HTR-8/SVneo (cell line): ENCODE measurements at regions not wholly inside any gene's neighbourhood (a gene's known extent, or its start where the extent isn't known, plus 50 kb on each side); places are given as distances from the start of the nearest gene placed in this dataset.

ENCODE experiments used
- DNase-seq: peaks from one replicate; pipeline ENCODE4 v3.0.0; 2011; ENCODE audit warnings: low spot score, mixed read lengths; ENCODE audit not compliant: insufficient read length
- FAIRE-seq: peaks from 2 replicates; lab custom pipeline; 2011; peaks lifted over from hg19 to GRCh38; lab: Jason Lieb, UNC

- FAIRE-seq (no peak), DNase-seq (no peak)
Observed at GRCh38 chr20:57849521-57850215, 139.9 kb upstream of the PMEPA1 start.

- peak; percentile 90 for FAIRE-seq
- no peak for DNase-seq
Observed at GRCh38 chr20:57849121-57849520, 139.3 kb upstream of the PMEPA1 start.

GRCh38 chr20:57848282-57848681 lies 138.5 kb upstream of the PMEPA1 start:
- DNase-seq (no peak), FAIRE-seq (no peak)

- FAIRE-seq: peak; percentile 74
- no peak for DNase-seq
Observed at GRCh38 chr20:57847104-57847503, 137.3 kb upstream of the PMEPA1 start.

- peak; percentile 58 for DNase-seq
- peak; percentile 94 for FAIRE-seq
Observed at GRCh38 chr20:57844626-57845596, 135.1 kb upstream of the PMEPA1 start.

- FAIRE-seq: peak; percentile 94
Observed at GRCh38 chr20:57843941-57844625, 134.3 kb upstream of the PMEPA1 start.

GRCh38 chr20:57842720-57843119 lies 132.9 kb upstream of the PMEPA1 start:
- DNase-seq (no peak), FAIRE-seq (no peak)

More at GRCh38 chr20:57843941-57844625, 134.3 kb upstream of the PMEPA1 start:
- DNase-seq: no peak

GRCh38 chr20:57841297-57841866 lies 131.6 kb upstream of the PMEPA1 start:
- no peak for DNase-seq
- peak; percentile 64 for FAIRE-seq

GRCh38 chr20:57840504-57841296 lies 130.9 kb upstream of the PMEPA1 start:
- FAIRE-seq (peak; percentile 77), DNase-seq (no peak)

GRCh38 chr20:57840066-57840465 lies 130.3 kb upstream of the PMEPA1 start:
- FAIRE-seq (no peak), DNase-seq (no peak)

- FAIRE-seq (peak; percentile 84), DNase-seq (no peak)
Observed at GRCh38 chr20:57838670-57839151, 128.9 kb upstream of the PMEPA1 start.

- FAIRE-seq (peak; percentile 64), DNase-seq (no peak)
Observed at GRCh38 chr20:57837208-57838035, 127.6 kb upstream of the PMEPA1 start.

- FAIRE-seq: peak; percentile 91
- DNase-seq: no peak
Observed at GRCh38 chr20:57835588-57836455, 126.0 kb upstream of the PMEPA1 start.

GRCh38 chr20:57835074-57835452 lies 125.2 kb upstream of the PMEPA1 start:
- FAIRE-seq (no peak), DNase-seq (no peak)

GRCh38 chr20:57834306-57835073 lies 124.7 kb upstream of the PMEPA1 start:
- DNase-seq: no peak
- peak; percentile 73 for FAIRE-seq

- FAIRE-seq (peak; percentile 94), DNase-seq (no peak)
Observed at GRCh38 chr20:57831993-57832585, 122.3 kb upstream of the PMEPA1 start.
